Esophagus squamous epithelium (tissue), 5 donors: ENCODE measurements at regions not wholly inside any gene's neighbourhood (a gene's known extent, or its start where the extent isn't known, plus 50 kb on each side); places are given as distances from the start of the nearest gene placed in this dataset.

Experiments used
- DNase-seq: peaks from one replicate; lab custom pipeline; 2025; lab: John Stamatoyannopoulos, UW
- H3K27ac ChIP-seq, 4 donors: fragments of 200-600 bp; sonication (generic); one replicate each; pipeline ENCODE4 v1.5.1; 2016 to 2019; ENCODE audit warnings: mild to moderate bottlenecking in 1 of 4
- H3K27me3 ChIP-seq, 4 donors: fragments of 200-600 bp; sonication (generic); 1 replicate in 3 of 4; 2 replicates in 1 of 4; pipeline versions ENCODE4 v1.5.1 to v1.6.0; 2017 to 2021; ENCODE audit warnings: antibody characterized with exemption in 1 of 4
- H3K36me3 ChIP-seq, 3 donors: fragments of 200-600 bp; sonication (generic); one replicate each; pipeline ENCODE4 v1.5.1; 2016 to 2019
- H3K4me1 ChIP-seq, 3 donors: fragments of 200-600 bp; sonication (generic); one replicate each; pipeline ENCODE4 v1.5.1; 2017 to 2019
- H3K4me3 ChIP-seq, 4 donors: fragments of 200-600 bp; sonication (generic); 1 replicate in 3 of 4; 2 replicates in 1 of 4; pipeline ENCODE4 v1.5.1; 2016 to 2019; ENCODE audit warnings: mild to moderate bottlenecking in 2 of 4, moderate library complexity in 1 of 4
- H3K9me3 ChIP-seq, 3 donors: fragments of 200-600 bp; sonication (generic); one replicate each; pipeline ENCODE4 v1.5.1; 2016 to 2019
- POLR2A ChIP-seq, 4 donors: fragments of 450-650 bp; IDR thresholded peaks; one replicate each; pipeline ENCODE4 v1.6.1; 2017; ENCODE audit warnings: antibody characterized with exemption in 4 of 4, mild to moderate bottlenecking in 4 of 4, moderate library complexity in 3 of 4
- WGBS, 2 donors: methylation state at CpG; one replicate each; pipeline ENCODE4 v1.1.5; 2018; 5-methylcytosine and 5-hydroxymethylcytosine counted together
- intact Hi-C: fragments of 100-400 bp; cut with DNase I; formaldehyde crosslinking; loops from one replicate; pipeline ENCODE4 v1.15.0; 2022
- TF ChIP-seq, protein P1 (sequence below), 6 experiments: fragments of 450-650 bp in 4 of 6; fragments of 200-600 bp in 2 of 6; sonication (generic) in 2 of 6; IDR thresholded peaks; one replicate each; pipeline ENCODE4 v1.5.1; 2016 to 2019; ENCODE audit warnings: antibody characterized with exemption in 6 of 6, mild to moderate bottlenecking in 4 of 6, moderate library complexity in 4 of 6
- donor health status: DM: yes; HTN: yes; CAD: no.

DNA sequence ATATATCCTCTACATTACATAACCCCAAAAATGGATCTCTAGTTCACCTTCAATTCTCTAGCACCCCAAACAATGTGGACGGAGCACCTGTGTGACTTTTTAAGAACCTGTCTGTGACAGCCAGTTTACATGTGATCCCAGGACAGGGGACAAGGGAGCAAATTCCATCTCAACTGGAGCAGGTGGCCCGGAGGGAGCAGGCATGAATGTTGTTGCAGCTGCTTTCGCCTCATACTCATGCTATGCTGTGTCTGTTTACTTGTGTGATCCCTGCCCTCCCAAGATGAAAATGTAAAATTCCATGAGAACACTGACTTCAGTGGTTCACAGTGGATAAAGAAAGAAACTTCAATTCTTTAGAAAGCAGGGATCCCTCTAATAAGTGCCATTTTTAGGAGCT lies 600.3 kb downstream of the CDH26 start:
- Histone ChIP-seq H3K36me3 (no peaks in the 10 kb centered on the region), H3K27me3 (peaks cover 0 to 12% (median 0%) of the 10 kb centered on the region in 4 donors), H3K4me3 (no peak overlapping the region), H3K9me3 (no peaks in the 10 kb centered on the region), H3K4me1 (no peaks in the 10 kb centered on the region), H3K27ac (no peak overlapping the region)
- WGBS, 2 donors, result 60 to 84% methylated on average over 3 of the region's 3 CpGs
- DNase-seq, result no peak
- intact Hi-C loops, result no loop called here
- no peak for TF ChIP-seq POLR2A (IDR thresholded peaks at IDR 0.05)

DNA sequence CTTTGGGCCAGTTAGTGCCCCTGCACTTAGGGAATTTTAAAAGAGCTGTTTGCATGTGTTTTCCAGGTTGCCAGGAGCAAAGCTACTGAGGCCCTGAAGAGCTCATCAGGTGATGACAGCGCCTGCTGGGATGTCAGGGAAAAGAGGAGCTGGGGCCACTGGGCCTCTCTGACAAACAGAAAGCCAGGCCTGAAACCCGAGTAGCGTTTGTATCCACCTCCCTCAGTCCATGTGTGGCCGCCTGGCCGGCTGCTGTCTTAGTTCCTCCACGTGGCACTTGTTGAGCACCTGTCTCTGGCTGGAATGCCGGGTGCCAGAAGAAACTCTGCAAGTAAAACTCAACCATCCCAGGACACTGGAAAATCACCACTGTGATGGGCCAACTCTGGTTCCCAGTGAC lies 601.2 kb downstream of the CDH26 start:
- 62% methylated on average over 5 of the region's 7 CpGs; no CpG with 5 or more reads in 1 of the 2 donors for WGBS, 2 donors
- H3K4me3 ChIP-seq, result no peak overlapping the region
- no peaks in the 10 kb centered on the region for H3K9me3 ChIP-seq
- no peak overlapping the region for H3K27ac ChIP-seq
- H3K27me3 ChIP-seq, result peaks cover 0 to 12% (median 0%) of the 10 kb centered on the region in 4 donors
- H3K4me1 ChIP-seq, result no peaks in the 10 kb centered on the region
- DNase-seq, result no peak
- intact Hi-C loops, result no loop called here
- no peak for TF ChIP-seq POLR2A (IDR thresholded peaks at IDR 0.05)
- TF ChIP-seq, protein P1, sequence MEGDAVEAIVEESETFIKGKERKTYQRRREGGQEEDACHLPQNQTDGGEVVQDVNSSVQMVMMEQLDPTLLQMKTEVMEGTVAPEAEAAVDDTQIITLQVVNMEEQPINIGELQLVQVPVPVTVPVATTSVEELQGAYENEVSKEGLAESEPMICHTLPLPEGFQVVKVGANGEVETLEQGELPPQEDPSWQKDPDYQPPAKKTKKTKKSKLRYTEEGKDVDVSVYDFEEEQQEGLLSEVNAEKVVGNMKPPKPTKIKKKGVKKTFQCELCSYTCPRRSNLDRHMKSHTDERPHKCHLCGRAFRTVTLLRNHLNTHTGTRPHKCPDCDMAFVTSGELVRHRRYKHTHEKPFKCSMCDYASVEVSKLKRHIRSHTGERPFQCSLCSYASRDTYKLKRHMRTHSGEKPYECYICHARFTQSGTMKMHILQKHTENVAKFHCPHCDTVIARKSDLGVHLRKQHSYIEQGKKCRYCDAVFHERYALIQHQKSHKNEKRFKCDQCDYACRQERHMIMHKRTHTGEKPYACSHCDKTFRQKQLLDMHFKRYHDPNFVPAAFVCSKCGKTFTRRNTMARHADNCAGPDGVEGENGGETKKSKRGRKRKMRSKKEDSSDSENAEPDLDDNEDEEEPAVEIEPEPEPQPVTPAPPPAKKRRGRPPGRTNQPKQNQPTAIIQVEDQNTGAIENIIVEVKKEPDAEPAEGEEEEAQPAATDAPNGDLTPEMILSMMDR (IDR thresholded peaks at IDR 0.05), result no peak
- no peaks in the 10 kb centered on the region for H3K36me3 ChIP-seq

DNA sequence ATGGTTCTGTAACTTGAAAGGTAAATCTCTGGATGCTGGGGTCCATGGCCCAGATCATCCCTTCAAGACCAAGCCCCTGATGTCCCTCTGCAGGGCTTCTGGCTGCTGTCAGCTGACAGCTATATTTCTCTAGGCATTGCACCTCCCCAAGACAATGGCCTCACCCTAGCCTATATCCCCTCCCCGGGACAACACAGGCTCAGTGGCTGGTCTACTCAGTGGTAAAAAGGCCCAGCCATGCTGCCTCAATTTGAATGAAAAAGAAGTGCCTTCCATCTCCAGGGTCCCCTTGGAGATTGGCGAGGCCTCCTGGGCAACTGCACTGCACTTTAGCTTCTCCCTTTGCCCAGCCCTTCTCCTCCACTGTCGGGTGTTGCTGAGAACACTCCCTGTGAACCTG lies 602.8 kb downstream of the CDH26 start:
- Histone ChIP-seq H3K9me3 (no peaks in the 10 kb centered on the region), H3K27ac (no peak overlapping the region), H3K27me3 (peaks cover 0 to 12% (median 0%) of the 10 kb centered on the region in 4 donors), H3K36me3 (no peaks in the 10 kb centered on the region), H3K4me3 (no peak overlapping the region), H3K4me1 (no peaks in the 10 kb centered on the region)
- intact Hi-C loops, result no loop called here
- no peak for DNase-seq
- TF ChIP-seq, protein P1 (IDR thresholded peaks at IDR 0.05), result no peak
- no peak for TF ChIP-seq POLR2A (IDR thresholded peaks at IDR 0.05)
- WGBS, 2 donors, result 75 to 90% methylated on average over 2 of the region's 3 CpGs

DNA sequence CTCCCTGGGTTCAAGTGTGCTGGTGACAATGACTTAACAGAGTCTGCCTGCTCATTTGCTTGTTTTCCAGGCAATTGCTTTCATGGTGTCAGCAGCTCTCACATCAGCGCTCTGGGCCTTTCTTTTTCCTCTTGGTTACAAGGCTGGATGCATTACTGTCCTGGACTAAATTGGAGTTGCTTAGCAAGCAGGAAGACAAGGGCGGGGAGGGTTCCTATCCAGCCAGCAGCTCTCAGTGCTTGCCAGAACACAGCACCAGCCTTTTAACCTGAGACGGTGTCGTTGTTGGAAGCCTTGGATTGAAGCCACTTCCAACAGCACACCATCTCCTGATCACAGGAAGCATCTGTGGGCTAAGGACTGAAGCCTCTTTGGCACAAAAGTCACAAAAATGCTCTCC lies 606.9 kb downstream of the CDH26 start:
- Histone ChIP-seq H3K27me3 (no peaks in the 10 kb centered on the region), H3K9me3 (no peaks in the 10 kb centered on the region), H3K4me1 (no peaks in the 10 kb centered on the region), H3K4me3 (no peak overlapping the region), H3K27ac (no peak overlapping the region), H3K36me3 (no peaks in the 10 kb centered on the region)
- no peak for DNase-seq
- WGBS, 2 donors, result 36 to 46% methylated on average over 3 of the region's 4 CpGs
- intact Hi-C loops, result no loop called here
- no peak for TF ChIP-seq POLR2A (IDR thresholded peaks at IDR 0.05)

DNA sequence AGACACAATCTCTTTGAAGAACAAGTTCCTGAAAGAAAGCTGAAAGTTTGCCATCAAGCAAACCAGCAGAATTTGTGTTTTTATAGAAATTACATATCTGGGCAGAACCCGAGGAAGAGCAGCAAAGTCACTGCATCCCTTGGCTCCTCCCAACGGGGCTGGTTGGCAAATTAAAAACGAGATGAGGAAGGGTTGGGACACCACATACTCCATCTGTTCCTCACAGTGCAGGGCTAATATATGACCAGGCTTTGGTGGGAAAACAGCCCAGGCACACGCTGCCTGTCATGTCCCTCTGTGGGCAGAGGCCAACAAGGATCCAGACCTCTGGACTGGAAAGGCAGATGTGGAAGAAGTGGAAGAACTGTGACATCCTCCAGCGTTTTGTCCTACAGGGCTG lies 607.3 kb downstream of the CDH26 start:
- H3K4me3 ChIP-seq, result no peak overlapping the region
- intact Hi-C loops, result no loop called here
- no peaks in the 10 kb centered on the region for H3K4me1 ChIP-seq
- H3K27ac ChIP-seq, result no peak overlapping the region
- TF ChIP-seq, protein P1 (IDR thresholded peaks at IDR 0.05), result no peak
- TF ChIP-seq POLR2A (IDR thresholded peaks at IDR 0.05), result no peak
- H3K9me3 ChIP-seq, result no peaks in the 10 kb centered on the region
- H3K27me3 ChIP-seq, result no peaks in the 10 kb centered on the region
- no peak for DNase-seq
- no peaks in the 10 kb centered on the region for H3K36me3 ChIP-seq
- 62 to 64% methylated on average over 5 of the region's 5 CpGs for WGBS, 2 donors

DNA sequence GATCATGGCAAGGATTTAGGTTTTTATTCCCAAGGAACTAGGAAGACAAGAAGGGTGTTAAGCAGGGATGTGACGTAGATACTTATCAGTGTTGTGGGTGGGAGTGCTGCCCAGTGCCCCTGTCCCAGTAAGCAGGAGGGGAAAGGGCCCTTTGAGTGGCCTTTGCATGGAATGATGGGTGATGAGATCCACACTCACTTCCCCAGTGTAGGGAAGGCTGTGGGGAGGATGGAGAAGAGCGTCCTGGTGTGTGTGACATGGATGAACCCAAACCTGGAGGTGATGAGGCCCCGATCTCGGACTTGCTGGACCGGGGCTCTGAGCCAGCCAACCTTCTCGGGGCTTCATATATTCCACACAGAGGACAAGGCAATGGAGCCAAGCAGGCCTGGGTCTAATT lies 610.9 kb downstream of the CDH26 start:
- Histone ChIP-seq H3K4me3 (no peak overlapping the region), H3K4me1 (no peaks in the 10 kb centered on the region), H3K36me3 (no peaks in the 10 kb centered on the region), H3K27me3 (no peaks in the 10 kb centered on the region), H3K27ac (no peak overlapping the region), H3K9me3 (no peaks in the 10 kb centered on the region)
- intact Hi-C loops, result no loop called here
- WGBS, 2 donors, result 70 to 90% methylated on average over 2 to 6 of the region's 6 CpGs
- DNase-seq, result no peak
- TF ChIP-seq, protein P1 (IDR thresholded peaks at IDR 0.05), result no peak
- no peak for TF ChIP-seq POLR2A (IDR thresholded peaks at IDR 0.05)
